HCT116 (cell line): ENCODE measurements at regions not wholly inside any gene's neighbourhood (a gene's known extent, or its start where the extent isn't known, plus 50 kb on each side); places are given as distances from the start of the nearest gene placed in this dataset.

Experiments
- ATAC-seq: fragments of 200-7000 bp; cut with Tn5 transposase; 2 replicates; pipeline ENCODE4 v1.9.1; 2020; ENCODE audit warnings: mild to moderate bottlenecking, moderate library complexity
- BruUV-seq: library from RNA; stranded (reverse); fragments of 400-500 nt; replicated peaks from 2 replicates; lab custom pipeline; 2021; lab: Mats Ljungman, UMichigan
- CTCF ChIA-PET: fragments of 300-600 bp; sonication (Branson Sonifier 250); formaldehyde crosslinking; loops from one replicate; lab custom pipeline; 2021; ENCODE audit warnings: antibody characterized with exemption; lab: Charles Lee
- POLR2A ChIA-PET: fragments of 300-600, 350-600 bp; sonication (Branson Sonifier 250); formaldehyde crosslinking; loops from one replicate; lab custom pipeline; 2021; ENCODE audit warnings: antibody characterized with exemption; lab: Charles Lee
- RAD21 ChIA-PET, 2 experiments: fragments of 300-600 bp; sonication (Branson Sonifier 250); formaldehyde crosslinking; loops; one replicate each; lab custom pipeline; 2023; ENCODE audit warnings: low total read pairs in 2 of 2; ENCODE audit not compliant: uncharacterized antibody in 2 of 2, unreplicated experiment in 2 of 2, low non-redundant PET in 1 of 2; lab: Charles Lee
- DNase-seq: peaks from one replicate; pipeline ENCODE4 v3.0.0-alpha.2; 2010; ENCODE audit warnings: low read depth, low spot score
- H2AFZ ChIP-seq: fragments of 200-600 bp; shearing (Covaris generic), sonication (generic); 2 replicates; pipeline ENCODE4 v1.6.1; 2017; ENCODE audit warnings: low read depth, mixed run types, mixed read lengths, antibody characterized with exemption, low read length; ENCODE audit not compliant: poor library complexity, severe bottlenecking
- H3K27ac ChIP-seq: 2 replicates; pipeline ENCODE4 v1.5.1; 2012; ENCODE audit warnings: low read depth, low read length
- H3K27me3 ChIP-seq: fragments of 200-600 bp; sonication (generic); 2 replicates; pipeline ENCODE4 v1.6.1; 2016; ENCODE audit warnings: mixed run types, low read length, mixed read lengths; ENCODE audit not compliant: insufficient read depth
- H3K36me3 ChIP-seq, 2 experiments: fragments of 200-500 bp in 1 of 2; fragments of 200-600 bp in 1 of 2; sonication (Bioruptor generic) in 1 of 2; sonication (generic) in 1 of 2; 2 replicates each; pipeline versions ENCODE4 v1.5.1 to v1.6.1; 2014 to 2016; ENCODE audit warnings: low read length in 2 of 2, inconsistent platforms in 1 of 2, mixed read lengths in 1 of 2, mixed run types in 1 of 2; ENCODE audit not compliant: insufficient read depth in 2 of 2, control insufficient read depth in 1 of 2
- H3K4me1 ChIP-seq, 2 experiments: fragments of 200-600 bp in 1 of 2; sonication (generic) in 1 of 2; 2 replicates each; pipeline versions ENCODE4 v1.5.1 to v1.6.1; 2012 to 2017; ENCODE audit warnings: low read length in 2 of 2, inconsistent platforms in 1 of 2, mild to moderate bottlenecking in 1 of 2, mixed read lengths in 1 of 2, mixed run types in 1 of 2, moderate library complexity in 1 of 2; ENCODE audit not compliant: insufficient read depth in 2 of 2, control insufficient read depth in 1 of 2
- H3K4me2 ChIP-seq: fragments of 200-600 bp; sonication (generic); 2 replicates; pipeline ENCODE4 v1.6.1; 2017; ENCODE audit warnings: mixed run types, low read length, mixed read lengths
- H3K4me3 ChIP-seq, 2 experiments: fragments of 200-600 bp in 1 of 2; sonication (generic) in 1 of 2; replicated peaks in 1 of 2; 2 replicates each; pipeline ENCODE4 v1.5.1; 2011 to 2016; ENCODE audit warnings: low read length in 2 of 2, control low read depth in 1 of 2, low read depth in 1 of 2, mild to moderate bottlenecking in 1 of 2, mixed read lengths in 1 of 2, mixed run types in 1 of 2
- H3K79me2 ChIP-seq: fragments of 200-600 bp; sonication (generic); 2 replicates; pipeline ENCODE4 v1.6.1; 2017; ENCODE audit warnings: mild to moderate bottlenecking, mixed run types, low read length, moderate library complexity, mixed read lengths; ENCODE audit not compliant: insufficient read depth
- H3K9ac ChIP-seq: fragments of 200-600 bp; sonication (generic); 2 replicates; pipeline ENCODE4 v1.6.1; 2016; ENCODE audit warnings: low read length, mixed read lengths
- H3K9me2 ChIP-seq: fragments of 200-600 bp; sonication (generic), shearing (Covaris generic); 2 replicates; pipeline ENCODE4 v1.6.1; 2017; ENCODE audit warnings: mixed run types, mild to moderate bottlenecking, moderate library complexity; ENCODE audit not compliant: insufficient read depth
- H3K9me3 ChIP-seq, 2 experiments: fragments of 200-500 bp in 1 of 2; fragments of 200-600 bp in 1 of 2; sonication (Bioruptor generic) in 1 of 2; sonication (generic) in 1 of 2; 2 replicates each; pipeline ENCODE4 v1.6.1; 2014 to 2017; ENCODE audit warnings: low read length in 2 of 2, mixed read lengths in 2 of 2, inconsistent platforms in 1 of 2, low read depth in 1 of 2, mild to moderate bottlenecking in 1 of 2, mixed run types in 1 of 2, moderate library complexity in 1 of 2; ENCODE audit not compliant: control insufficient read depth in 1 of 2, insufficient read depth in 1 of 2
- H4K20me1 ChIP-seq: fragments of 200-600 bp; sonication (generic), shearing (Covaris generic); 2 replicates; pipeline ENCODE4 v1.6.1; 2017; ENCODE audit warnings: mixed run types, mild to moderate bottlenecking, moderate library complexity; ENCODE audit not compliant: insufficient read depth
- CBX3 ChIP-seq: IDR thresholded peaks from 2 replicates; pipeline ENCODE4 v1.6.1; 2012; ENCODE audit warnings: low read depth
- CEBPB ChIP-seq: IDR thresholded peaks from 2 replicates; pipeline ENCODE4 v1.6.1; 2012; ENCODE audit warnings: low read depth
- EGR1 ChIP-seq: IDR thresholded peaks from 2 replicates; pipeline ENCODE4 v1.6.1; 2012; ENCODE audit warnings: low read depth
- EZH2 ChIP-seq: fragments of 200-600 bp; sonication (generic); IDR thresholded peaks from 2 replicates; pipeline ENCODE4 v1.6.1; 2017; ENCODE audit warnings: antibody characterized with exemption, mixed run types
- FOSL1 ChIP-seq: IDR thresholded peaks from 2 replicates; pipeline ENCODE4 v1.6.1; 2012; ENCODE audit warnings: low read depth
- POLR2AphosphoS5 ChIP-seq: IDR thresholded peaks from 2 replicates; pipeline ENCODE4 v1.6.1; 2011; ENCODE audit warnings: mild to moderate bottlenecking, low read depth, low read length, moderate library complexity
- SP1 ChIP-seq: IDR thresholded peaks from 2 replicates; pipeline ENCODE4 v1.6.1; 2012; ENCODE audit warnings: low read depth
- TCF7L2 ChIP-seq: IDR thresholded peaks from 2 replicates; pipeline ENCODE4 v1.7.0; 2011; ENCODE audit warnings: borderline replicate concordance, inconsistent platforms; ENCODE audit not compliant: insufficient read depth, insufficient read length; ENCODE audit errors: extremely low read depth
- YY1 ChIP-seq: IDR thresholded peaks from 2 replicates; pipeline ENCODE4 v1.6.1; 2011; ENCODE audit warnings: low read length, low read depth, moderate library complexity, mild to moderate bottlenecking; ENCODE audit not compliant: insufficient replicate concordance; ENCODE audit errors: extremely low read depth
- ZBTB33 ChIP-seq: IDR thresholded peaks from 2 replicates; pipeline ENCODE4 v1.6.1; 2011; ENCODE audit warnings: mild to moderate bottlenecking, low read length, moderate library complexity; ENCODE audit not compliant: insufficient replicate concordance; ENCODE audit errors: extremely low read depth
- ZFX ChIP-seq: fragments of 450-650 bp; IDR thresholded peaks from 2 replicates; pipeline ENCODE4 v1.6.1; 2017
- intact Hi-C: fragments of 100-400 bp; cut with micrococcal nuclease; formaldehyde crosslinking; loops from 2 replicates; pipeline ENCODE4 v1.10.0; 2022
- TF ChIP-seq, protein P1 (sequence below): IDR thresholded peaks from 2 replicates; pipeline ENCODE4 v1.6.1; 2012

GRCh38 chr5:29203049-29203448 lies 1990.4 kb upstream of the CDH6 start:
- RAD21 ChIA-PET, result no interaction called here
- H3K9me3 ChIP-seq, result peaks cover 6 to 8% of the 10 kb centered on the region in 2 experiments; a peak in 2 of 4 replicates
- no peak overlapping the region for H3K4me2 ChIP-seq
- H3K36me3 ChIP-seq, result no peaks in the 10 kb centered on the region
- DNase-seq (no peak), ATAC-seq (no peak)
- H3K4me1 ChIP-seq, result no peaks in the 10 kb centered on the region
- CTCF ChIA-PET, result no interaction called here
- H2AFZ ChIP-seq, result no peak overlapping the region
- no peaks in the 10 kb centered on the region for H3K9me2 ChIP-seq
- intact Hi-C loops, result no loop called here
- TF ChIP-seq ZBTB33 (no peak), FOSL1 (no peak), CBX3 (no peak), CEBPB (no peak), ZFX (no peak), EZH2 (no peak), POLR2AphosphoS5 (no peak), EGR1 (no peak), TCF7L2 (no peak), SP1 (no peak), YY1 (no peak)
- TF ChIP-seq, protein P1, sequence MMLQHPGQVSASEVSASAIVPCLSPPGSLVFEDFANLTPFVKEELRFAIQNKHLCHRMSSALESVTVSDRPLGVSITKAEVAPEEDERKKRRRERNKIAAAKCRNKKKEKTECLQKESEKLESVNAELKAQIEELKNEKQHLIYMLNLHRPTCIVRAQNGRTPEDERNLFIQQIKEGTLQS, result no peak
- H3K27ac ChIP-seq, result no peak overlapping the region
- no peak overlapping the region for H3K4me3 ChIP-seq
- no peaks in the 10 kb centered on the region for H3K27me3 ChIP-seq
- BruUV-seq, result no TSS peak
- H3K79me2 ChIP-seq, result no peaks in the 10 kb centered on the region
- no peaks in the 10 kb centered on the region for H4K20me1 ChIP-seq
- POLR2A ChIA-PET, result no interaction called here
- no peak overlapping the region for H3K9ac ChIP-seq
